Liver (tissue), 8 donors: ENCODE measurements at regions not wholly inside any gene's neighbourhood (a gene's known extent, or its start where the extent isn't known, plus 50 kb on each side); places are given as distances from the start of the nearest gene placed in this dataset.

Experiments used
- DNase-seq: peaks from one replicate; pipeline ENCODE4 v3.0.0-alpha.2; 2017; ENCODE audit warnings: low spot score
- H3K27ac ChIP-seq, 2 donors: one replicate each; pipeline ENCODE4 v1.7.0; 2013; ENCODE audit warnings: inconsistent platforms in 2 of 2, low read length in 2 of 2, control low read depth in 1 of 2, low read depth in 1 of 2, mild to moderate bottlenecking in 1 of 2
- H3K27me3 ChIP-seq, 4 donors: one replicate each; pipeline versions ENCODE4 v1.6.1 to v1.7.0; 2013; ENCODE audit warnings: low read length in 3 of 4, inconsistent platforms in 1 of 4, mild to moderate bottlenecking in 1 of 4, moderate library complexity in 1 of 4; ENCODE audit not compliant: control insufficient read depth in 4 of 4, insufficient read depth in 4 of 4
- H3K36me3 ChIP-seq, 4 donors: one replicate each; pipeline versions ENCODE4 v1.6.1 to v1.7.0; 2013; ENCODE audit warnings: low read length in 3 of 4, mild to moderate bottlenecking in 3 of 4, low read depth in 1 of 4, moderate library complexity in 1 of 4; ENCODE audit not compliant: control insufficient read depth in 4 of 4, insufficient read depth in 3 of 4
- H3K4me1 ChIP-seq, 4 donors: one replicate each; pipeline versions ENCODE4 v1.6.1 to v1.7.0; 2013; ENCODE audit warnings: low read length in 3 of 4, mild to moderate bottlenecking in 3 of 4, moderate library complexity in 1 of 4; ENCODE audit not compliant: control insufficient read depth in 4 of 4, insufficient read depth in 4 of 4
- H3K4me3 ChIP-seq, 3 donors: one replicate each; pipeline versions ENCODE4 v1.6.1 to v1.7.0; 2013; ENCODE audit warnings: low read length in 3 of 3, control low read depth in 1 of 3, low read depth in 1 of 3, mild to moderate bottlenecking in 1 of 3
- H3K9ac ChIP-seq, 2 donors: one replicate each; pipeline ENCODE4 v1.7.0; 2013; ENCODE audit warnings: low read length in 2 of 2, mild to moderate bottlenecking in 2 of 2, moderate library complexity in 2 of 2, control low read depth in 1 of 2, low read depth in 1 of 2
- H3K9me3 ChIP-seq, 4 donors: one replicate each; pipeline versions ENCODE4 v1.6.1 to v1.7.0; 2013; ENCODE audit warnings: low read length in 3 of 4; ENCODE audit not compliant: control insufficient read depth in 4 of 4
- ATF3 ChIP-seq: IDR thresholded peaks from 2 replicates; pipeline ENCODE4 v1.6.1; 2016; ENCODE audit warnings: antibody characterized with exemption
- CTCF ChIP-seq: fragments of 150-350 bp; IDR thresholded peaks from 2 replicates; pipeline ENCODE4 v1.5.1; 2017; ENCODE audit warnings: improper control_type of control experiment, low read depth, low read length; ENCODE audit not compliant: missing input control
- EGR1 ChIP-seq, 2 donors: IDR thresholded peaks; 2 replicates each; pipeline ENCODE4 v1.6.1; 2016 to 2018; ENCODE audit warnings: antibody characterized with exemption in 2 of 2, low read depth in 2 of 2
- FOXA1 ChIP-seq: IDR thresholded peaks from 2 replicates; pipeline ENCODE4 v1.6.1; 2016; ENCODE audit warnings: antibody characterized with exemption
- FOXA2 ChIP-seq: IDR thresholded peaks from 2 replicates; pipeline ENCODE4 v1.6.1; 2016; ENCODE audit warnings: antibody characterized with exemption
- GABPA ChIP-seq, 2 donors: IDR thresholded peaks in 1 of 2; conservative IDR thresholded peaks in 1 of 2; 2 replicates each; pipeline ENCODE4 v1.6.1; 2016; ENCODE audit warnings: antibody characterized with exemption in 2 of 2, mild to moderate bottlenecking in 1 of 2, moderate library complexity in 1 of 2
- HNF4A ChIP-seq, 2 donors: conservative IDR thresholded peaks; 2 replicates each; pipeline ENCODE4 v1.6.1; 2016; ENCODE audit warnings: antibody characterized with exemption in 2 of 2, mild to moderate bottlenecking in 2 of 2
- HNF4G ChIP-seq: IDR thresholded peaks from 2 replicates; pipeline ENCODE4 v1.6.1; 2016; ENCODE audit warnings: antibody characterized with exemption
- MAX ChIP-seq: IDR thresholded peaks from 2 replicates; pipeline ENCODE4 v1.6.1; 2016; ENCODE audit warnings: antibody characterized with exemption
- NR2F2 ChIP-seq: IDR thresholded peaks from 2 replicates; pipeline ENCODE4 v1.6.1; 2016; ENCODE audit warnings: antibody characterized with exemption
- RAD21 ChIP-seq, 2 donors: IDR thresholded peaks; 2 replicates each; pipeline ENCODE4 v1.6.1; 2016; ENCODE audit warnings: antibody characterized with exemption in 2 of 2, mild to moderate bottlenecking in 2 of 2
- REST ChIP-seq: IDR thresholded peaks from 2 replicates; pipeline ENCODE4 v1.6.1; 2016; ENCODE audit warnings: antibody characterized with exemption, mild to moderate bottlenecking
- RXRA ChIP-seq, 2 donors: IDR thresholded peaks; 2 replicates each; pipeline ENCODE4 v1.6.1; 2017 to 2018; ENCODE audit warnings: antibody characterized with exemption in 2 of 2, mild to moderate bottlenecking in 1 of 2
- TAF1 ChIP-seq: conservative IDR thresholded peaks from 2 replicates; pipeline ENCODE4 v1.6.1; 2016; ENCODE audit warnings: antibody characterized with exemption, mild to moderate bottlenecking
- YY1 ChIP-seq: IDR thresholded peaks from 2 replicates; pipeline ENCODE4 v1.6.1; 2016; ENCODE audit warnings: antibody characterized with exemption, mild to moderate bottlenecking
- ZBTB33 ChIP-seq: IDR thresholded peaks from 2 replicates; pipeline ENCODE4 v1.6.1; 2016; ENCODE audit warnings: antibody characterized with exemption
- WGBS: extraction: QIAGEN DNeasy Blood & Tissue Kit; methylation state at CpG from one replicate; pipeline ENCODE4 v1.1.7; 2013; 5-methylcytosine and 5-hydroxymethylcytosine counted together
- donor health status: healthy.
- donor health status: healthy.
- donor health status: healthy.
- donor health status: healthy.
- donor health status: healthy.

GRCh38 chr1:18018366-18018765 is 89.2 kb upstream of the IGSF21 start:
- peaks cover 0 to 15% (median 0%) of the 10 kb centered on the region in 4 donors for H3K27me3 ChIP-seq
- DNase-seq, result no peak
- no peak overlapping the region for H3K9ac ChIP-seq
- H3K4me1 ChIP-seq, result no peaks in the 10 kb centered on the region
- no peaks in the 10 kb centered on the region for H3K36me3 ChIP-seq
- no peak overlapping the region for H3K27ac ChIP-seq
- TF ChIP-seq CTCF (no peak), RXRA (IDR thresholded peaks at IDR 0.05) (no peak)
- 48% methylated on average over 5 of the region's 5 CpGs for WGBS
- H3K4me3 ChIP-seq, result no peak overlapping the region
- H3K9me3 ChIP-seq, result no peaks in the 10 kb centered on the region

- Histone ChIP-seq H3K9me3 (no peaks in the 10 kb centered on the region), H3K9ac (no peak overlapping the region), H3K36me3 (no peaks in the 10 kb centered on the region), H3K27ac (no peak overlapping the region), H3K27me3 (peaks cover 0 to 16% (median 0%) of the 10 kb centered on the region in 4 donors), H3K4me3 (no peak overlapping the region), H3K4me1 (no peaks in the 10 kb centered on the region)
- WGBS, result 36% methylated on average over 7 of the region's 7 CpGs
- TF ChIP-seq HNF4A (conservative IDR thresholded peaks at IDR 0.05) (no peak), YY1 (no peak), TAF1 (no peak), EGR1 (IDR thresholded peaks at IDR 0.05; ENCODE audit: low read depth in 2 of 2) (no peak), GABPA (IDR thresholded peaks at IDR 0.05 in 1 of 2, conservative IDR thresholded peaks at IDR 0.05 in 1 of 2) (no peak), FOXA2 (no peak), ATF3 (no peak), ZBTB33 (no peak), HNF4G (no peak), RAD21 (IDR thresholded peaks at IDR 0.05) (no peak)
- DNase-seq, result no peak
These were observed 87.4 kb upstream of the IGSF21 start for GRCh38 chr1:18020021-18020817.

GRCh38 chr1:18021242-18021641 is 86.4 kb upstream of the IGSF21 start:
- no peaks in the 10 kb centered on the region for H3K4me1 ChIP-seq
- no peaks in the 10 kb centered on the region for H3K9me3 ChIP-seq
- no peak overlapping the region for H3K27ac ChIP-seq
- 44% methylated on average over 6 of the region's 6 CpGs for WGBS
- H3K27me3 ChIP-seq, result peaks cover 0 to 17% (median 0%) of the 10 kb centered on the region in 4 donors
- H3K4me3 ChIP-seq, result no peak overlapping the region
- no peak for DNase-seq
- H3K9ac ChIP-seq, result no peak overlapping the region
- H3K36me3 ChIP-seq, result no peaks in the 10 kb centered on the region
- TF ChIP-seq FOXA1 (no peak), YY1 (no peak), MAX (no peak), REST (no peak), HNF4G (no peak), HNF4A (conservative IDR thresholded peaks at IDR 0.05) (no peak), RXRA (IDR thresholded peaks at IDR 0.05) (no peak), GABPA (IDR thresholded peaks at IDR 0.05 in 1 of 2, conservative IDR thresholded peaks at IDR 0.05 in 1 of 2) (no peak), TAF1 (no peak), NR2F2 (no peak), EGR1 (IDR thresholded peaks at IDR 0.05; ENCODE audit: low read depth in 2 of 2) (no peak), CTCF (no peak), FOXA2 (no peak)
